Neural cell (in vitro differentiated cells): ENCODE measurements at regions not wholly inside any gene's neighbourhood (a gene's known extent, or its start where the extent isn't known, plus 50 kb on each side); places are given as distances from the start of the nearest gene placed in this dataset.

Experiments used
- CTCF ChIP-seq: fragments of 450-650 bp; IDR thresholded peaks from 2 replicates; pipeline ENCODE4 v1.5.1; 2014; ENCODE audit warnings: antibody characterized with exemption, mild to moderate bottlenecking, moderate library complexity; ENCODE audit not compliant: poor library complexity, severe bottlenecking
- EP300 ChIP-seq: fragments of 450-650 bp; conservative IDR thresholded peaks from 2 replicates; pipeline ENCODE4 v1.6.1; 2014; ENCODE audit warnings: antibody characterized with exemption, mild to moderate bottlenecking, moderate library complexity; ENCODE audit not compliant: poor library complexity, severe bottlenecking
- EZH2 ChIP-seq: fragments of 200-600, 300-800 bp; shearing (Covaris generic), sonication (generic); IDR thresholded peaks from 2 replicates; pipeline ENCODE4 v1.6.1; 2014; ENCODE audit warnings: antibody characterized with exemption, low read length, borderline replicate concordance, mild to moderate bottlenecking; ENCODE audit not compliant: insufficient read depth, poor library complexity, severe bottlenecking
- REST ChIP-seq: IDR thresholded peaks from 2 replicates; pipeline ENCODE4 v1.6.1; 2012; ENCODE audit warnings: borderline replicate concordance
- SMC3 ChIP-seq: fragments of 450-650 bp; conservative IDR thresholded peaks from 2 replicates; pipeline ENCODE4 v1.6.1; 2014; ENCODE audit warnings: antibody characterized with exemption, mild to moderate bottlenecking, moderate library complexity; ENCODE audit not compliant: poor library complexity

GRCh38 chr16:74026373-74027281 is 270.0 kb upstream of the PSMD7 start:
- no peak for TF ChIP-seq CTCF
- TF ChIP-seq SMC3, result no peak
- no peak for TF ChIP-seq EZH2
- TF ChIP-seq EP300, result no peak
- no peak for TF ChIP-seq REST
